Osteocyte (in vitro differentiated cells): ENCODE measurements at regions not wholly inside any gene's neighbourhood (a gene's known extent, or its start where the extent isn't known, plus 50 kb on each side); places are given as distances from the start of the nearest gene placed in this dataset.

ENCODE experiments used
- DNase-seq: peaks from one replicate; pipeline ENCODE4 v3.0.0; 2021; ENCODE audit warnings: mixed read lengths; ENCODE audit not compliant: unreplicated experiment; ENCODE audit errors: extremely low spot score
- H3K27ac Mint-ChIP-seq: one replicate; pipeline ENCODE4 v1.8.0; 2021; ENCODE audit warnings: mild to moderate bottlenecking, mixed read lengths; ENCODE audit not compliant: unreplicated experiment
- H3K27me3 Mint-ChIP-seq: one replicate; pipeline ENCODE4 v1.8.0; 2021; ENCODE audit warnings: mixed read lengths; ENCODE audit not compliant: unreplicated experiment
- H3K36me3 Mint-ChIP-seq: one replicate; pipeline ENCODE4 v1.8.0; 2021; ENCODE audit warnings: mixed read lengths; ENCODE audit not compliant: unreplicated experiment
- H3K4me1 Mint-ChIP-seq: one replicate; pipeline ENCODE4 v1.8.0; 2021; ENCODE audit warnings: mixed read lengths; ENCODE audit not compliant: unreplicated experiment
- H3K4me3 Mint-ChIP-seq: one replicate; pipeline ENCODE4 v1.8.0; 2021; ENCODE audit warnings: mild to moderate bottlenecking, moderate library complexity, mixed read lengths; ENCODE audit not compliant: unreplicated experiment
- H3K9me3 Mint-ChIP-seq: one replicate; pipeline ENCODE4 v1.8.0; 2021; ENCODE audit warnings: mixed read lengths; ENCODE audit not compliant: unreplicated experiment
- TF ChIP-seq, protein P1 (sequence below): fragments of 200-600 bp; sonication (generic); IDR thresholded peaks from 2 replicates; pipeline ENCODE4 v1.5.0; 2021; ENCODE audit warnings: antibody characterized with exemption, mild to moderate bottlenecking, moderate library complexity

DNA sequence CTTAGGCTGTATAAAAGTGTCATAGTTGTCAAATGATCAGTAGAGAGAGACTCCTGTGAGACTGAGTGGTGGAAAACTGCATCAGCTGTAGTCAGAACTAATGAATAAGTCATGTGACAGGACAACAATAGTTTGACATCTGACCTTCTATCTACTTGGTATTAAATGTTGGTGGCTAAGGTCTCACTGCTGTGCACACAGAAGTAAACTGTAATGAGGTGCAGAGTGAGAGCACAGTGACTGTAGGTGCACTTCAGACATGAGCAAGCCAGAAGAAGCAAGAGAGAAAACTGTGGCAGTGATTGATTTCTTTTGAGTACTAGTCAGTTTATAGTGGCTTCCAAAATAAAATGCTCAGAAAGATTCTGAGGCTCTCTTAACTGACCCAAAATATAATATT lies 803.6 kb downstream of the RAPGEF2 start:
- DNase-seq, result no peak
- Mint-ChIP-seq H3K36me3 (no peaks in the 10 kb centered on the region), H3K27me3 (peaks cover 12% of the 10 kb centered on the region), H3K4me3 (no peak overlapping the region), H3K27ac (no peak overlapping the region), H3K9me3 (no peaks in the 10 kb centered on the region), H3K4me1 (no peaks in the 10 kb centered on the region)
- TF ChIP-seq, protein P1, sequence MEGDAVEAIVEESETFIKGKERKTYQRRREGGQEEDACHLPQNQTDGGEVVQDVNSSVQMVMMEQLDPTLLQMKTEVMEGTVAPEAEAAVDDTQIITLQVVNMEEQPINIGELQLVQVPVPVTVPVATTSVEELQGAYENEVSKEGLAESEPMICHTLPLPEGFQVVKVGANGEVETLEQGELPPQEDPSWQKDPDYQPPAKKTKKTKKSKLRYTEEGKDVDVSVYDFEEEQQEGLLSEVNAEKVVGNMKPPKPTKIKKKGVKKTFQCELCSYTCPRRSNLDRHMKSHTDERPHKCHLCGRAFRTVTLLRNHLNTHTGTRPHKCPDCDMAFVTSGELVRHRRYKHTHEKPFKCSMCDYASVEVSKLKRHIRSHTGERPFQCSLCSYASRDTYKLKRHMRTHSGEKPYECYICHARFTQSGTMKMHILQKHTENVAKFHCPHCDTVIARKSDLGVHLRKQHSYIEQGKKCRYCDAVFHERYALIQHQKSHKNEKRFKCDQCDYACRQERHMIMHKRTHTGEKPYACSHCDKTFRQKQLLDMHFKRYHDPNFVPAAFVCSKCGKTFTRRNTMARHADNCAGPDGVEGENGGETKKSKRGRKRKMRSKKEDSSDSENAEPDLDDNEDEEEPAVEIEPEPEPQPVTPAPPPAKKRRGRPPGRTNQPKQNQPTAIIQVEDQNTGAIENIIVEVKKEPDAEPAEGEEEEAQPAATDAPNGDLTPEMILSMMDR, result no peak

DNA sequence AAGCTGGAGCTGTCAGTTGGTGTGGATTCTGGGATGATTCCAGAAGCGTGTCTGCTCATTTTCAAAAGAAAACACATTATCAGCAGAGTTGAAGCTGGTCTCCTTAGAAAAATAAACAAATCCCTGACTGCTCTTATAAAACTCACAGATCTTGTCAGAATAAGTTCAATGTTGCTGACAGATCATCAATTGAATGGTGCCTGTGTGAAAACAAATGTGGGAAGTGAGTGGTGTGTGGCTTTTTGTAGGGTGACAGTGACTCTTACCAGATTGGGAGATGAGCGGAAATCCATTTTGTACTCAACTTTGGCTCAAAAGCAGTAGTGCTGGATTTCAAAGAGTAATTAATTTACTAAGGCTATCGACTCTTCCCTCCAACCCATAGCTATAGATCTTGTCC lies 807.8 kb downstream of the RAPGEF2 start:
- peaks cover 10% of the 10 kb centered on the region for H3K27me3 Mint-ChIP-seq
- TF ChIP-seq, protein P1, result no peak
- no peak for DNase-seq

DNA sequence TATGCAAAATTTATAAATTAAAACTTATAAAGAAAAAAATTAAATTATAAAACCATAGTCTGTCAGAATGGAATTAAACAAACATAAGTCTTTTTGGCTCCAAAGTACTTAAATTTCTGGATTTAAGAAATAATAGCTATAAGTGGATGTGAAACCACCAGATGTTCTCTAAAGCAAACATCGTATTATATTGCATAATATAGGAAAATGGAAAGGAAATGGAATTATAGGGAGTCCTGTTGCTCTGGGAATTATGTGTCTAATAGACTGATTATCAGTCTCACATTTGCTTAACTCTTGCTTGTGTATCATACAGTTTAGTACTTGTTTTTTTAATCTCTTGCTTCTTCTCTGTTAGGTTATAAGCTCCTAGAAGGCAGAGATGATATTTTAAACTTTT lies 819.2 kb downstream of the RAPGEF2 start:
- no peaks in the 10 kb centered on the region for H3K4me1 Mint-ChIP-seq

More for the DNA sequence above, 807.8 kb downstream of the RAPGEF2 start:
- Mint-ChIP-seq H3K36me3 (no peaks in the 10 kb centered on the region), H3K27ac (no peak overlapping the region), H3K9me3 (no peaks in the 10 kb centered on the region), H3K4me1 (no peaks in the 10 kb centered on the region), H3K4me3 (no peak overlapping the region)

DNA sequence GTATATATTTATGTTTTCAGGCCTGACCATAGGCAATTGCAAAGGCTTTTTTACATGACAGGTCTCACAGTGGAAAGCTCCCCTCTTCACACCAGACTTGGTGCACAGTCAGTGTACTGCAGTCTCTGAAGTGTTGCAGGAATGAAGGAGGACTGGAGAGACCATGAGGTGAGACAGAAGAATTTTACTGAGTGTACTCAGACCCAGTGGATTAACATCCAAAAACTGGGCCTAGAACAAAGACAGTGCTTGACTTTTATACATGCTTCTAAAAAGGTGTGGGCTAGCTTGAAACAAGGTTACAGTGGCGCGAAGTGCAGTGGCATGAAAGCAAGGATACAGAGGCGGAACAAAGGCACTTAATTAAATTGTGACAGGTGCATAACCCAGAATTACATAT lies 822.9 kb downstream of the RAPGEF2 start:
- Mint-ChIP-seq H3K4me3 (no peak overlapping the region), H3K27ac (no peak overlapping the region)
- TF ChIP-seq, protein P1, result no peak

More for the DNA sequence above, 819.2 kb downstream of the RAPGEF2 start:
- no peak overlapping the region for H3K4me3 Mint-ChIP-seq
- no peak overlapping the region for H3K27ac Mint-ChIP-seq
- peaks cover 5% of the 10 kb centered on the region for H3K36me3 Mint-ChIP-seq
- peaks cover 3% of the 10 kb centered on the region for H3K27me3 Mint-ChIP-seq
- H3K9me3 Mint-ChIP-seq, result peaks cover 23% of the 10 kb centered on the region
- TF ChIP-seq, protein P1, result no peak
- no peak for DNase-seq

DNA sequence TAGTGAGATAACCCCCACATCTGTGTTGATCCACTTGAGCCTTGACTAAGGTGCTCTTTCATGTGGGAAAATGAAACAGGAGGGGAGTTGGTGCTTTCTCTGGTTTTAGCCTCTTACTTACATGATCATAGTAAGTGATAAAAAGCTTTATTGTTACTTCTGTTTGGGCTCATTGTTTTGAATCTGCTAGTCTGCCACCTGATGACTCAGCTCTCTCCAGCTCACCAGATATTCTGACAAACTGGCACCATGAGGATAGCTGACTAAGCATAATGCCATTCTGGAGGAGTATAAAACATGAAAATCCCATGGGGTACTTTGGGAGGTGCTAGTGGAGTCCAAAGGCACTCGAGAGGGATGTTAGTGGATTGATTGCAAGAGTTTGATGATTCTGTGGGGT lies 824.0 kb downstream of the RAPGEF2 start:
- Mint-ChIP-seq H3K4me1 (no peaks in the 10 kb centered on the region), H3K9me3 (peaks cover 31% of the 10 kb centered on the region), H3K27me3 (no peaks in the 10 kb centered on the region), H3K27ac (no peak overlapping the region), H3K36me3 (peaks cover 5% of the 10 kb centered on the region), H3K4me3 (no peak overlapping the region)
- TF ChIP-seq, protein P1, result no peak
- DNase-seq, result no peak

More for the DNA sequence above, 822.9 kb downstream of the RAPGEF2 start:
- Mint-ChIP-seq H3K4me1 (no peaks in the 10 kb centered on the region), H3K36me3 (peaks cover 5% of the 10 kb centered on the region), H3K9me3 (peaks cover 31% of the 10 kb centered on the region), H3K27me3 (no peaks in the 10 kb centered on the region)
- no peak for DNase-seq
